NT2/D1 (cell line): ENCODE measurements at regions not wholly inside any gene's neighbourhood (a gene's known extent, or its start where the extent isn't known, plus 50 kb on each side); places are given as distances from the start of the nearest gene placed in this dataset.

Experiments used
- SUZ12 ChIP-seq: IDR thresholded peaks from 2 replicates; pipeline ENCODE4 v1.6.1; 2011; ENCODE audit not compliant: insufficient read length, insufficient read depth; ENCODE audit errors: extremely low read depth
- YY1 ChIP-seq: IDR thresholded peaks from 2 replicates; pipeline ENCODE4 v1.6.1; 2011; ENCODE audit not compliant: insufficient read length, insufficient read depth
- ZNF274 ChIP-seq: IDR thresholded peaks from 2 replicates; pipeline ENCODE4 v1.6.1; 2011; ENCODE audit warnings: mild to moderate bottlenecking, low read depth, low read length

- no peak for TF ChIP-seq ZNF274
- TF ChIP-seq YY1: no peak
- TF ChIP-seq SUZ12: no peak
Observed at GRCh38 chr22:27142286-27142685, 484.9 kb downstream of the MIAT start.
